Effector CD4-positive, alpha-beta T cell (primary cell): ENCODE measurements at regions not wholly inside any gene's neighbourhood (a gene's known extent, or its start where the extent isn't known, plus 50 kb on each side); places are given as distances from the start of the nearest gene placed in this dataset.
"Not testable (repeated sequence)": the region's sequence is repeated elsewhere in the genome, so short reads cannot be mapped to it uniquely, and the experiment has no call there.

Source experiments
- DNase-seq: peaks from one replicate; pipeline ENCODE4 v3.0.0-alpha.2; 2020

- DNase-seq = no peak
Measured at GRCh38 chr5:50898966-50899365, 232.5 kb downstream of the PARP8 start.

GRCh38 chr5:50900952-50901510 lies 234.6 kb downstream of the PARP8 start:
- DNase-seq = no peak

- DNase-seq = no peak
Measured at GRCh38 chr5:50903651-50904050, 237.2 kb downstream of the PARP8 start.

GRCh38 chr5:50905996-50906570 lies 239.6 kb downstream of the PARP8 start:
- DNase-seq = no peak

GRCh38 chr5:50920160-50920559 lies 253.7 kb downstream of the PARP8 start:
- DNase-seq = not testable (repeated sequence)

GRCh38 chr5:50921366-50922133 lies 255.1 kb downstream of the PARP8 start:
- DNase-seq = no peak

GRCh38 chr5:50922134-50922941 lies 255.9 kb downstream of the PARP8 start:
- not testable (repeated sequence) for DNase-seq

- DNase-seq = no peak
Measured at GRCh38 chr5:50922942-50923767, 256.7 kb downstream of the PARP8 start.

- DNase-seq = no peak
Measured at GRCh38 chr5:50923768-50924494, 257.5 kb downstream of the PARP8 start.

- no peak for DNase-seq
Measured at GRCh38 chr5:50927953-50928352, 261.5 kb downstream of the PARP8 start.

- DNase-seq = no peak
Measured at GRCh38 chr5:50929174-50929573, 262.7 kb downstream of the PARP8 start.

- no peak for DNase-seq
Measured at GRCh38 chr5:50934343-50934742, 267.9 kb downstream of the PARP8 start.

GRCh38 chr5:50945139-50945538 lies 278.7 kb downstream of the PARP8 start:
- no peak for DNase-seq

GRCh38 chr5:50947906-50948683 lies 281.7 kb downstream of the PARP8 start:
- DNase-seq = no peak

- no peak for DNase-seq
Measured at GRCh38 chr5:50953290-50953689, 286.9 kb downstream of the PARP8 start.

- DNase-seq = no peak
Measured at GRCh38 chr5:50958852-50959457, 292.5 kb downstream of the PARP8 start.

GRCh38 chr5:50962934-50963872 lies 296.8 kb downstream of the PARP8 start:
- DNase-seq = peak; percentile 31

GRCh38 chr5:50963971-50964745 lies 297.7 kb downstream of the PARP8 start:
- DNase-seq = no peak
